ENCODE measurements at regions not wholly inside any gene's neighbourhood (a gene's known extent, or its start where the extent isn't known, plus 50 kb on each side); places are given as distances from the start of the nearest gene placed in this dataset.
"Not testable (repeated sequence)": the region's sequence is repeated elsewhere in the genome, so short reads cannot be mapped to it uniquely, and the experiment has no call there.

DNA sequence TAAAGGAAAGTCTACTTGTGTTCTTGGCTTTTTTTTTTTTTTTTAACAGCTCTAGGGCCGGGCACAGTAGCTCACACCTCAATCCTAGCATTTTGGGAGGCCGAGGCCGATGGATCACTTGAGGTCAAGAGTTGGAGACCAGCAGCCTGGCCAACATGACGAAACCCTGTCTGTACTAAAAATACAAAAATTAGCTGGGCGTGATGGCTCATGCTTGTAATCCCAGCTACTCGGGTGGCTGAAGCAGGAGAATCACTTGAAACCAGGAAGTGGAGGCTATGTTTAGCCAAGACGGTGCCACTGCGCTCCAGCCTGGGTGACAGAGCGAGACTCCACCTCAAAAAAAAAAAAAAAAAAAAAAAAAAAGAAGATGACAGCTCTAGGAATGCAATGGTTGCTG is 169.9 kb downstream of the NEDD1 start:
- DNase-seq (ENCODE audit: low spot score); in situ Hi-C loops (cut with HindIII; ENCODE audit: low sequenced_read_pairs): not testable (repeated sequence)

DNA sequence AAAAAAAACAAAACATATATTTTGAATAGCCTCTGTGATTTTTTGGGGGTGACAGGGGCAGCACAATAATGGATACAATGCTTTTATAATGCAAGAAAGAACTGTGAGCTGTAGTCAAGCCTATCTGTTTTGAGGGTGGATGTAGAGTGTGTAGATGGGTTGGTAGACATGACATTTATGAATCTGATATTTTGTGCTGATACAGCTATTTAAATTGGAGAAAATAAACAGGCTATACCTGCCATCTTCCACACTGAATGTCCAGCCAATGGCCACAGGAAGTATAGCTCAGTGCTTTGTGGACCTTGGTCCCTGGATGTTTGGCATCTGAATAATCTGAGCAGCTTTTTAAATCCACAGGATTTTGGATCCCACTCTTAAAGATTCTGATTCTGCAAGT is 175.0 kb downstream of the NEDD1 start:
- in situ Hi-C loops (cut with HindIII; ENCODE audit: low sequenced_read_pairs) = no loop called here
- no peak for DNase-seq (ENCODE audit: low spot score)

DNA sequence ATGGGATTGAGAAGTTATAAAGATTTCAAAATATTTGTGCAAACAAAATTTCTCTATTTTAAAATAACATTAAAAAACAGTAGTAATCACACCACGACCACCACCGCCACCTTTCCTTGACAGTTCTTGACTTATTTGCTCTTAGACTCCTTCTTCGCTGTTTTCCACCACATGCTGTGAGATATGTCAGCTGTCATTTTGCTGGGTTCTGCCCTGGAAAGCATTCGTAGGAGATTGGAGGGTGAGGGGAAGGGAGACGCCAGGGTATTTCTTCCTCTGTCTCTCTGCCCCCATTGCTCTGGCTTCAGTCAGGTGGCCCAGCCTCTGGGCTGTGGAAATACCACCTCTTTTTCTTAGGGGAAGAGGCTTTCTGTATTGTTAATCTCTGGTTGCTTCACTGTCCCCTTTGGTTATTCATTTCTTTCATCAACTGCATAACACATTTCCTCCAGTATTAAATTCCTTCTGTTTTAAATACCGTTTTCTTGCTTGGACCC is 186.2 kb downstream of the NEDD1 start:
- in situ Hi-C loops (cut with HindIII; ENCODE audit: low sequenced_read_pairs) = no loop called here
- DNase-seq (ENCODE audit: low spot score) = no peak

DNA sequence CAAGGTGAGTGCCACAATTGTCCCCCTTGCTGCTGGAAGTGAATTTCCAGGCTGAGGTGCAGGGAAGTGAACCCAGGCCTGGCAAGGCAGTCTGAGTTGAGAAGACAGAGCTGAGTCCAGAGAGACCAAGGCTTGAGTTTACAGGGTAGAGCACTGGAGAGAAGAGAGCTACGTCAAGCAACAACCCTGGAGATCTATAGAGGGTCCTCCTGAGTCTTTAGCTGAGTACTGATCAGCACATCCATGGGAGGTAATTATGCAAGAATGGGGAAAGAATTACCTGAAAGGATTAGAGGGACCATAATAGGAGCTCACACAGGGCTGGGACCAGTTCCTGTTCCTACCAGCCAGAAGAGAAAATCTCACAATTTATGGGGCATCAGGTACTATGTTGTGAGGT is 190.7 kb downstream of the NEDD1 start:
- no peak for DNase-seq (ENCODE audit: low spot score)
- in situ Hi-C loops (cut with HindIII; ENCODE audit: low sequenced_read_pairs) = no loop called here

DNA sequence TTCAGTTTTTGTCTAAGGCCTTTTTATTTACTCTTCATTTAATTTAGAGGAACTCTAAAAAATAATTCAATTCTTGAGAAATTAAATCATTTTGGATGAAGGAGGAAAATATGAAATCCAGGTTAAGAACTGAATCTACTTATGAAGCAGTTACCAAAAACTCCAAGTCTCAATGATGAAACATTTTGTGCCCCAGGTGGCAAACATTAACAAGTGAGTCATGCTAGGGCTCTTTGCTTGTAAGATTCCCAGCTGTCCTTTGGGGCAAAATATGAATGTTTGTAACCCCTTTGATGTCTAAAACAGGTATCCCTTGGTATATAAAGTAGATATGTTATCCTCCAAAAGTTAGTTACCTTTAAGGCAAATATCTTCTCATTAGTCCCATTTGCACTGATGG is 202.4 kb downstream of the NEDD1 start:
- DNase-seq (ENCODE audit: low spot score) = no peak
- in situ Hi-C loops (cut with HindIII; ENCODE audit: low sequenced_read_pairs) = no loop called here

DNA sequence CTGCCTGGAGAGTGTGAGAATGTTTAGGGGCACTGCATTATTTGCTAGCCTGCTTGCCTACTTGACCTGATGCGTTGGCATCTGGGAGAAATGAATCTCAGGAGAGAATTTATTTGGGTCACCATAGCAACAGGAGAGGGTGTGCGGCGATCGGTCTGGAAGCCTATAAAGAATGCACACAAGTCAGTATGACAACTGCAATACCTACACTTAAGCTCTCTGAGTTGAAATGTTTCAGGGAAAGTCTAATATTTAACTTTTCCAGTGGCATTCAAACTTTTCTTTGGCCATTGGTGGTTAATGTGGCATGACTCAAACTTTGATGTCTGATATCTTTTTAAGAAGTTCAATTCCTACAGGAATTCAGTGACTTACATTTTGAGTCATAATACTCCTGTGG is 205.1 kb downstream of the NEDD1 start:
- no peak for DNase-seq (ENCODE audit: low spot score)
- in situ Hi-C loops (cut with HindIII; ENCODE audit: low sequenced_read_pairs) = no loop called here

DNA sequence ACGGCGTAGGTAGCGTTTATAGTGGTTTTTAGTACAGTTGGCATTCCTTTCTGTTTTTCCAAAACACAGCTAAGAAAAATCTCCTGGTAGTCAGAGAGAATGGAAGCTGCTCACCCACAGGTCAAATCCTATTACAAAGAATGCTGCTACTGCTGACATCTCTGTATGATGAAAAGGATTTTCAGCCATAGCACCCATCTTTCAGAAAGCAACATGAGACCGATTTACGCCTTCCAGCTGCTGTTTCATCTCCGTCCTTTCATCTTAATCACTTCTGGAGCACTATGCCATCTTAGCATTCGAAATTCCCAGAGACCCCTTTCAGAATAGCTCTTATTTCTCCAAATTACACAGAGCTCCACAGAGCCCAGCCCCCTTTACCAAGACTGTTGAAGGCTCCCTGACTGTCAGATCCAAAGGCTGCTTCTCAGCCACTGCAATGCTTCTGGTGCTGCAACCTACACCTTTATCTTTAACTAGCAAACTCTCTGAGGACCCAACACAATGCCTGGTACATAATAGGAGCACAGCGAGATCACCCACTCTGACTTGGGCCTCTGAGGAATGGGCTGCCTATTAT is 211.8 kb downstream of the NEDD1 start:
- in situ Hi-C loops (cut with HindIII; ENCODE audit: low sequenced_read_pairs) = no loop called here

DNA sequence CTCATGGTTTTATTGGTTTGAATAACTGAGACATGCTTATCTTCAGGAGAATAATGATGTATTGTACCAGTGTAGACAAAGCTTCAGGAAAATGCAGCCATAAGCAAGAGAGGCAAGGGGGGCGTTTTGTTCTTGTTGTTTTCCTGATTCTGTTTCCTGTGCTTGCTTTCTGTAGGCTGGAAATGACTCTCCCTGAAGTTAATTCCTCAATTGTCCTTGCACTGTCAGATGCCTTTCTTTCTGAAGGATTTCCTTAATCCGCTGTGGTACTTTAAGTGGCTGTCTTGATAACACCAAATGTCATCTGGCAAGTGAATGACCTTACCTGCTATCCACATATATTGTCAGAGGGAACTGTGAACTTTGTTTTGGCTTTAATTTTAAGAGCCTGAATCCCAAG is 220.0 kb downstream of the NEDD1 start:
- DNase-seq (ENCODE audit: low spot score) = no peak
- in situ Hi-C loops (cut with HindIII; ENCODE audit: low sequenced_read_pairs) = no loop called here

More for the DNA sequence above, 211.8 kb downstream of the NEDD1 start:
- DNase-seq (ENCODE audit: low spot score) = no peak

DNA sequence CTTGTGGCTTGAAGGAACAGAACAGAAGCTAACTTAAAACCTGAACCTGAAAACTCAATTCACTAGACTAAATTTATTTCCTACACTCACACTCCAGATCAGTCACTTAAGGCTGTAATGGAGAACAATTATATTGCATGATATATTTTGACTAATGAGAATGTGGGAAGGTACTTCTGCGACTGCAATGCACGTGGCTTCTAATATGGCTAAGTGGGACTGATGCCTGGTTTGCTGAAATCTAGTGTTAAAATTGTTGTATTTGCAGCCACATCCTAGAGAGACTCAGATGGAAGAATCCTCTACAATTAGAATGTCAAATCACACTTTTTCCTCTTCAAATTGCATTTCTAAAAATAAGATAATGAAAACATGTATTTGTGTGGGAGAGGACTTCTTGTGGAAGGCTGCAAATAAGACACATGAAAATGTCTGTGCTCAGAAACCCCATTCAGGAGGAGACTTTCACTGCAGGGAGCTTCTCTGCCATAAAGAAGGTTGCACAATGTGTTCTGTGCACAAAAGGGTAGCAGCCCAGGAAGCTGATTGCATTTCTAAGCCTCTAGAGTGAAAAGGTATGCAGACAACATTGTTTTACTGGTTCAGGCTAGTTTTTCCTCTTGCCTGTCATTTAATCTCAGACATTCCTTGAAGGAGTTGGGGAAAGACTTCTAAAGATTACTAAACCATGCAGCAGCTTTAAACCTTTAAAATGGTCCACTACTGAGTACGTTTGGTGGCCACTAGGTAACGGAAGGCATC is 224.3 kb downstream of the NEDD1 start:
- no peak for DNase-seq (ENCODE audit: low spot score)
- in situ Hi-C loops (cut with HindIII; ENCODE audit: low sequenced_read_pairs) = no loop called here

DNA sequence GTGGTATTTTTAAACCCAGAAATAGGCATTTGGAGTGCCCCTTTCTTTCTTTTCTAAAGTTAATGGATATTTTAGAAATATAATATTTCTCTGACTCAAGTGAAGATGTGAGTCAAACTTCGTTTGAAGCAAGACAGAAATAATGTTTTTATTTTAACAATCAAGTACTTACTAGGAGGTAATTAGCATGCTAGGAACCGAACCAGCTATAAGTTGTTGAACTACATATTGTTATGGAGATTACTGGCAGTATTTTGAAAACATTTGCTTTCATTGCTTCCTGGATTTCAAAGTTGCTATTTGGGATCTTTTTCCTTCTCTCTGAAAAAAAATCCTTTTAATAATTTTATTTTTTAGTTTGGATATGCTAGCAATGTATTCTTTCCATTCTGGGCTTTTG is 225.2 kb downstream of the NEDD1 start:
- in situ Hi-C loops (cut with HindIII; ENCODE audit: low sequenced_read_pairs) = no loop called here
- no peak for DNase-seq (ENCODE audit: low spot score)

DNA sequence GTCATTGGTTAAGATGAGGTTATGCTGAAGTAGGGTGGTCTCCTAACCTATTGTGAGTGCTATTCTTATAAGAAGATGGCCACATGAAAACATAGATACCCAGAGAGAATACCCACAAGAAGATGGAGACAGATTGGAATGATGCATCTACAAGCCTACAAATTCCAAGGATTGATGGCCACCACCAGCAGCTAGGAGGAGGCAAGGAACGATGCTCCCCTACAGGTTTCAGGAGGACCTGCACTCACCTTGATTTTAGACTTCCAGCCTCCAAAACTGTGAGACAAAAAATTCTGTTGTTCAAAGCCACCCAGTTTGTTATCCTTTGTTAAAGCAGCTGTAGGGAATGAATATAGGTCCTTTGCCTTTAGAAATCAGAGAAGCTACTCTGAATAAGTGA is 227.4 kb downstream of the NEDD1 start:
- in situ Hi-C loops (cut with HindIII; ENCODE audit: low sequenced_read_pairs) = no loop called here
- no peak for DNase-seq (ENCODE audit: low spot score)

DNA sequence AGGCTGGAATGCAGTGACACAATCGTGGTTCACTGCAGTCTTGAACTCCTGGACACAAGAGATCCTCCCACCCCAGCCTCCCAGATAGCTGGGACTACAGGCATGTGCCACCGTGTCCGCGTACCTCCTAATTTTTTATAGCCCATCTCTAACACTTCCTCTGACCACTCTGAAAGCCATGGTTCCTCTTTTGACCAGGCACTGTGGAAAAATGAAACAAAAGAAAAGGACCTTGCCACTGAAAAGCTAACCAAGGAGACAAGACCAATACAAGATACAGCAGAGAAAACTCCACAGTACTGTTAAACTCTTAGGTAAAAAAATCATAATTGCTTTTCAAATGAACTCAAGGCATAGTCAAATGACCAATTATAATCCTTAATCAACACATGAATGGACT is 233.3 kb downstream of the NEDD1 start:
- in situ Hi-C loops (cut with HindIII; ENCODE audit: low sequenced_read_pairs) = no loop called here
- no peak for DNase-seq (ENCODE audit: low spot score)

DNA sequence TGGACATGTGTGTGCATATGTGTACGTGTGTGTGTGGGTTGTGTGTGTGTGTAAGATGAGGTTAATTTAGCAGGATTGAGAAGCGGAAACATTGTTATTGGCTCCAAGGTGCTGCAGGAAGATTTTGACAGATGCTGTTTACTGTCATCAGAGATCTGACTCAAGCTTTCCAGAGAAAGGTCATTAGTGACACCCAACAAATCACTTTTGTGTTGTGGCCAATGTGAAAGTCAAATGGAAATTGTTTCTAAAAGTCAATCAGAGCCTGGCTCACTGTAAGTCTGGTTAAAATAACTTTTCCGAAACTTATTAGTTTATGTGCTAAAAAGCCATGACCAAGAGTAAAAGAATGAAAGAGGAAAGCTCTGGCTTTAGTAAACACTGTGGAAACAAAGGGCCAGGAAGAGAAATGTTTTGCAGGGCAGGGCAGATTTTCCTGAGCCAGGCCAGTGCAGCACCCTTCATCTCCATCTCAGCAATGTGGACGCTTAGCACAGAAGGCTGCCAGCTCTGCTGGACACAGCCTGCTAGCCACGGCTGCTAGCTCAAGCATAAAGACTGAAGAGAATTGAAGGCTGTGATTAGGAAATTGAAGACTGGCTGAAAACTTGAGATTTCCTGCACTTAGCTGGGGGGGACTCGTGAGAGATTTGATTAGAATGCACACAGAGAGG is 235.8 kb downstream of the NEDD1 start:
- DNase-seq (ENCODE audit: low spot score) = no peak
- in situ Hi-C loops (cut with HindIII; ENCODE audit: low sequenced_read_pairs) = no loop called here

DNA sequence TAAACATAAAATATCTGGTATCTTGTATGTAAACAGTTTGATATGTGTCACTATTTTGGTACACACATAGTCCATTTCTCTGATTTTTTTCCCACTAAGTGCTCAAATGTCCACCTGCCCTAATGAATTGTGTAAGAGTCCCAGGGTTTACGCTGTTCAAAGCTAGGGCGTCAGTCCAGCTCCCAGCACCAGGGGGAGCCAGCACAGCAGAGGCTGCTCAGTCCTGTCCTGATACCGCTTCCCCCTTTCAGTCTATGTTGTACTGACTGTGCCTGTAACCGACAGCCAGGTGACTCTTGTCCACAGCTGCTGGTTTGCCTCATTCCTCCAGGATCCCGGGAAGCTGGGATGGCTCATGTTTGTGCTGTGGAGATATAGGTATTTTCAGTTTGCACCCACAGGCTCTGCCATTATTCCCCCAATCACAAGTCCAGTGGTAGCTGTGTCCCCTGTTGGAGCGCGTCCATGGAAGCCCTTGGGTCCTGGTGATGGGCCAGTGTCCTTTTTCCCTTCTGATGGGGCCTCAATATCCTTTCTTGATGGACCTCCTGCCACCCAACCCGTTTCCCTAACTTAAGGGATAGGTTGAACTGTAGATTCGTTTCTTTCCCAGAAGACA is 242.0 kb downstream of the NEDD1 start:
- in situ Hi-C loops (cut with HindIII; ENCODE audit: low sequenced_read_pairs) = no loop called here

DNA sequence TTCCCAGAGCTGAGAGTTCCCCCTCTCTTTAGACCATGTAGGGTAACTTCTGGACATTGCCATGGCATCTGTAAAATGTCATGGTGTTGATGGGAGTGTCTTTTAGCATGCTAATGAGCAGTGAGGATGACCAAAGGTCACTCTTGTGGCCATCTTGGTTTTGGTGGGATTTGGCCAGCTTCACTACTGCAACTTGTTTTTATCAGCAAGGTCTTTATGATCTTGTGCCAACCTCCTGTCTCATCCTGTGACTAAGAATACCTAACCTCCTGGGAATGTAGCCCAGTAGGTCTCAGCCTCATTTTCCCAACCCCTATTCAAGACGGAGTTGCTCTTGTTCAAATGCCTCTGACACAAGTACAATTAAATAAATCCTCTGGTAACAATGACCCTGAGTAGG is 244.4 kb downstream of the NEDD1 start:
- no peak for DNase-seq (ENCODE audit: low spot score)

More for the DNA sequence above, 242.0 kb downstream of the NEDD1 start:
- peak; percentile 16 for DNase-seq (ENCODE audit: low spot score)

DNA sequence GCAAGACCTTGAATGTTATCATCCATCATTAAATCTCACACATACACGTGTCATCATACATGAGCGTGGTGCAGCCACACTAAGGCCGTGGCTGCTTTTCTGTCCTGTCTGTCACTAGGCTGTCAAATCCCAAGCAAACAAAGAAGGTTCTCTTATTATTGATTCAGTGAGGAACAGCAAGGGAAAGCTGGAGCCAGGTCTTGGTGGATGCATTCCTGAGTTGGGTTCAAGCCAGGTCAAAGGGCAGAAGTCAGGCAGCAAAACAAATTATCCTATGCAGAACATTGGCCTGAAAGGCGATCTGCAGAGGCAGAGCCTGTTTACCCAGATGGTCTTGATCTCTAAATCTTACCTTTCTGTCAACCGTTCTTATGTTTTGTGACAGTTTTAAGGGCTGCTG is 252.3 kb downstream of the NEDD1 start:
- in situ Hi-C loops (cut with HindIII; ENCODE audit: low sequenced_read_pairs) = no loop called here

More for the DNA sequence above, 244.4 kb downstream of the NEDD1 start:
- in situ Hi-C loops (cut with HindIII; ENCODE audit: low sequenced_read_pairs) = no loop called here

DNA sequence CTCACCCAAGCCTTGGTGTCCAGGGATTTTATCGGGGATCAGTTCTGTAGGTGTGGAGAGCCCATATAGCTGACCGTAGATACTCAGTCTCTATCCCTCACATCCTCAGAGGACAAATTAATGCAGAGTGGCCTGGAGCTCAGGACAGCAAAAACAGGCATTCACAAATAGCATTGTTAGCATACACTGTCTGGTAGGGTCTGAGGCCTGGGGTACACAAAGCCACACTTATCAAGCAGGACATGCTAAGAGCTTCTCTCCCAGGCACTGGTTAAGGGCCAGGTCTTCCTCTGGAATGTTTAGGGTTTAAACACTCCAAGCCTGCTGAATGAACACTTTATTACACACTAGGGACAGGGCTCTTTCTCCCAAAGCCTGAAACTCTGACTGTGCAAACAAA is 253.2 kb downstream of the NEDD1 start:
- in situ Hi-C loops (cut with HindIII; ENCODE audit: low sequenced_read_pairs) = no loop called here
- DNase-seq (ENCODE audit: low spot score) = no peak

More for the DNA sequence above, 252.3 kb downstream of the NEDD1 start:
- DNase-seq (ENCODE audit: low spot score) = no peak

DNA sequence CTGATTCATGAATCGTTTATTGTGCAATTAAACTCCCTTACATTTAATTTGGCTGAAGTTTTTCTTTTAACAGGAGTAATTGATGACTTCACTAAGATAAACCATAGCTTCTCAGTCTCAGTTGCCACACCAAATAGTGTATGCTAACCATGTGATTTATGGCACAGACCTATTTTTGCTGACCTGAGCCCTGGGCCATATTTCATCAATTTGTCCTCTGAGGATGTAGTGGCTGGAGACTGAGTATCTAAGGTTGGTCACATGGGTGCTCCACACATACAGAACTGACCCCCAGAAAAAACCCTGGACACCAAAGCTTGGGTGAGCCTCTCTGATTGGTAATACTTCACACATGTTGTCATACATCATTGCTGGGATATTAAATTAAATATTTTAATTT is 255.1 kb downstream of the NEDD1 start:
- in situ Hi-C loops (cut with HindIII; ENCODE audit: low sequenced_read_pairs) = no loop called here
- no peak for DNase-seq (ENCODE audit: low spot score)

DNA sequence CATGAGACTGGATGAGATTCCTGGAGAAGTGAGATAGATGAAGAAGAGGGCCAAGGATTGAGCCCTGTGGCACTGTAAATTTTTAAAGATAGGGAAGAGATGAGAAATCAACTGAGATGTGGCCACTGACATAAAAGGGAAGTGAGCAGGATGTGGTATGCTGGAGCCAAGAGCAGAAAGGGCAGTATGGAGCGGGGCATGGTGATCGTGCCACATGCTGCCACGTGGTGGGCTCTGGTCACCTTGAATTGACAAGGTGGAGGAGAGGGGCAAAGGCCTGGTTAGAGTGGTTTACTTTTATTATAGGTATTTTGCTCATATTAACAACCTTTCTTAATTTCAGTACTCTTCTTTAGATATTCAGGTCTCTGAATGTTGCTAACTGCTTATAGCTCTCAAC is 257.9 kb downstream of the NEDD1 start:
- in situ Hi-C loops (cut with HindIII; ENCODE audit: low sequenced_read_pairs) = no loop called here
- DNase-seq (ENCODE audit: low spot score) = no peak

DNA sequence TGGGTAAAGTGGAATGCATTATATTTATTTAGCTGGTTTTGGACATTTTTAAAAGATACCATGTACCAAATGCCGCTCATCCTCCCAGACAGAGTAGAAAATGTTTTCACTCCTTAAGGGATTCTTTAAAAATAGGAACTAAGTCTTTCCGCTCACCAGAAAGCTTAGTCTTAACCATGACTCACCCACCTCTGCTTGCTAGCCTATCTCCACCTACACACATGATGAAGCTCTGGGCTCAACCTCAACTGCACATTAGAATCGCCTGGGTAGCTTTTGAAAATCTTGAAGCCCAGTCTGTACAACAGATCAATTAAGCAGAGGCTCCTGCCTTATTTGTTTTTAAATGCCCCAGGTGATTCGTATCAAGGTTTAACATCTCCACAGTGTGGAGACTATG is 260.5 kb downstream of the NEDD1 start:
- no peak for DNase-seq (ENCODE audit: low spot score)
- in situ Hi-C loops (cut with HindIII; ENCODE audit: low sequenced_read_pairs) = no loop called here
